Left lung (tissue), 4 donors: ENCODE measurements at regions not wholly inside any gene's neighbourhood (a gene's known extent, or its start where the extent isn't known, plus 50 kb on each side); places are given as distances from the start of the nearest gene placed in this dataset.

ENCODE experiments used
- ATAC-seq: fragments of 200-7000 bp; cut with Tn5 transposase; one replicate; pipeline ENCODE4 v1.9.1; 2020; ENCODE audit warnings: moderate library complexity
- DNase-seq, 4 donors: peaks; one replicate each; pipeline ENCODE4 v3.0.0-alpha.2; 2013 to 2020
- H3K27ac ChIP-seq, 2 donors: fragments of 200-600 bp; sonication (generic) in 1 of 2; one replicate each; pipeline versions ENCODE4 v1.5.0 to v1.8.0; 2020 to 2021
- H3K27me3 ChIP-seq, 2 donors: fragments of 200-600 bp; sonication (generic) in 1 of 2; one replicate each; pipeline versions ENCODE4 v1.5.0 to v1.8.0; 2020 to 2021
- H3K36me3 ChIP-seq, 2 donors: fragments of 200-600 bp; sonication (generic) in 1 of 2; one replicate each; pipeline versions ENCODE4 v1.5.0 to v1.8.0; 2020 to 2021
- H3K4me1 ChIP-seq, 2 donors: fragments of 200-600 bp; one replicate each; pipeline ENCODE4 v1.8.0; 2021
- H3K4me3 ChIP-seq, 2 donors: fragments of 200-600 bp; sonication (generic) in 1 of 2; one replicate each; pipeline versions ENCODE4 v1.5.0 to v1.8.0; 2020 to 2021; ENCODE audit warnings: mild to moderate bottlenecking in 1 of 2
- H3K9me3 ChIP-seq, 2 donors: fragments of 200-600 bp; sonication (generic) in 1 of 2; one replicate each; pipeline versions ENCODE4 v1.5.0 to v1.8.0; 2020 to 2021
- intact Hi-C, 2 donors: fragments of 100-400 bp; cut with DNase I; formaldehyde crosslinking; loops; one replicate each; pipeline versions ENCODE4 v1.11.2 to v1.14.2; 2022
- TF ChIP-seq, protein P1 (sequence below), 2 donors: fragments of 200-600 bp; sonication (generic) in 1 of 2; IDR thresholded peaks; one replicate each; pipeline versions ENCODE4 v1.5.0 to v1.8.0; 2021; ENCODE audit warnings: antibody characterized with exemption in 2 of 2
- donor health status: DM: no; HTN: yes; CAD: no.
- donor health status: DM: no; HTN: no; CAD: no.

- H3K4me1 ChIP-seq: no peaks in the 10 kb centered on the region
- no peaks in the 10 kb centered on the region for H3K27me3 ChIP-seq
- H3K9me3 ChIP-seq: no peaks in the 10 kb centered on the region
- intact Hi-C loops: no loop called here
- DNase-seq: no peak
- peak; percentile 37 for ATAC-seq
- H3K27ac ChIP-seq: no peak overlapping the region
- TF ChIP-seq, protein P1, sequence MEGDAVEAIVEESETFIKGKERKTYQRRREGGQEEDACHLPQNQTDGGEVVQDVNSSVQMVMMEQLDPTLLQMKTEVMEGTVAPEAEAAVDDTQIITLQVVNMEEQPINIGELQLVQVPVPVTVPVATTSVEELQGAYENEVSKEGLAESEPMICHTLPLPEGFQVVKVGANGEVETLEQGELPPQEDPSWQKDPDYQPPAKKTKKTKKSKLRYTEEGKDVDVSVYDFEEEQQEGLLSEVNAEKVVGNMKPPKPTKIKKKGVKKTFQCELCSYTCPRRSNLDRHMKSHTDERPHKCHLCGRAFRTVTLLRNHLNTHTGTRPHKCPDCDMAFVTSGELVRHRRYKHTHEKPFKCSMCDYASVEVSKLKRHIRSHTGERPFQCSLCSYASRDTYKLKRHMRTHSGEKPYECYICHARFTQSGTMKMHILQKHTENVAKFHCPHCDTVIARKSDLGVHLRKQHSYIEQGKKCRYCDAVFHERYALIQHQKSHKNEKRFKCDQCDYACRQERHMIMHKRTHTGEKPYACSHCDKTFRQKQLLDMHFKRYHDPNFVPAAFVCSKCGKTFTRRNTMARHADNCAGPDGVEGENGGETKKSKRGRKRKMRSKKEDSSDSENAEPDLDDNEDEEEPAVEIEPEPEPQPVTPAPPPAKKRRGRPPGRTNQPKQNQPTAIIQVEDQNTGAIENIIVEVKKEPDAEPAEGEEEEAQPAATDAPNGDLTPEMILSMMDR (IDR thresholded peaks at IDR 0.05): no peak
- no peak overlapping the region for H3K4me3 ChIP-seq
- no peaks in the 10 kb centered on the region for H3K36me3 ChIP-seq
Measured at GRCh38 chr2:133777574-133777960, 209.3 kb upstream of the NCKAP5 start.

- Histone ChIP-seq H3K36me3 (no peaks in the 10 kb centered on the region), H3K9me3 (no peaks in the 10 kb centered on the region), H3K27me3 (no peaks in the 10 kb centered on the region), H3K4me3 (no peak overlapping the region), H3K4me1 (no peaks in the 10 kb centered on the region), H3K27ac (no peak overlapping the region)
- ATAC-seq: peak; percentile 88
- DNase-seq: peak in 2 of 4 donors; percentile 76 to 85
- TF ChIP-seq, protein P1 (IDR thresholded peaks at IDR 0.05): peak; percentile 75 to 80
- intact Hi-C loops: no loop called here
Measured at GRCh38 chr2:133780099-133780996, 212.1 kb upstream of the NCKAP5 start.

DNA sequence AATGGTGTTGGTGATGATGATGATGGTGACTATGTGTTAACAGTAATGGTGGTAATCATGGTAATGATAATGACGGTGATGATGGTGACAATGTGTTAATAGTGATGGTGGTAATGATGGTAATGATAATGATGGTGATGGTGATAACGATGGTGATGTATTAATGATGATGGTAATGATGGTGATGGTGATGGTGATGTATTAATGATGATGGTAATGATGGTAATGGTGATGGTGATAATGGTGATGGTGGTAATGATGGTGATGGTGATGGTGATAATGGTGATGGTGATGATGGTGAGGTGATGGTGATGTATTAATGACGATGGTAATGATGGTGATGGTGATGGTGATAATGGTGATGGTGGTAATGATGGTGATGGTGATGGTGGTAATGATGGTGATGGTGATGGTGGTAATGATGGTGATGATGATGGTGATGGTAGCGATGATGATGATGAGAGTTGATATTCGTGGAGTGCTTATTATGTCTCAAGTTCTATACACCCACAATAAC lies 212.8 kb upstream of the NCKAP5 start:
- Histone ChIP-seq H3K27ac (no peak overlapping the region), H3K4me1 (no peaks in the 10 kb centered on the region), H3K27me3 (no peaks in the 10 kb centered on the region), H3K9me3 (no peaks in the 10 kb centered on the region), H3K4me3 (no peak overlapping the region), H3K36me3 (no peaks in the 10 kb centered on the region)
- TF ChIP-seq, protein P1 (IDR thresholded peaks at IDR 0.05): no peak
- intact Hi-C loops: no loop called here
- no peak for DNase-seq
- ATAC-seq: no peak

- intact Hi-C loops: no loop called here
- TF ChIP-seq, protein P1 (IDR thresholded peaks at IDR 0.05): no peak
Measured at GRCh38 chr2:133787207-133787606, 218.9 kb upstream of the NCKAP5 start.

DNA sequence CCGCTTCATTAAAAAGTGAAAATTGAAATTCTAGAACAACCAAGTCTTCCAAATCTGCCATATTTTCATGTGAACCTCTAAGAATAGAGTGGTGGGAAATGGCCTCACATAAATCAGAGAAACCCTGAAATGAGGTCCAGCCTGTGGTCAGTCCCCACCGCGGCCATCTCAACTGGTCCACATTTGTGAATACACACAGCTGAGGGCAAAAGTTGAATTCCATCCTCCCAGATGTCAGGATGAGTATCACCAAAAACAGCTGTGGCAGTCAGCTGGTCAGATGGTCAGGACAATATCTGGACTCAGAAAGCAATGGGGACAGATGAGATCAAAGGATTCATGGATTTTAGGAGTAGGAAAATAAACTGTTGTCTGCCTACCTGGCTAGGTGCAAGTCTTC lies 219.4 kb upstream of the NCKAP5 start:
- no peak for ATAC-seq
- Histone ChIP-seq H3K4me3 (no peak overlapping the region), H3K9me3 (no peaks in the 10 kb centered on the region), H3K27ac (no peak overlapping the region), H3K4me1 (no peaks in the 10 kb centered on the region), H3K36me3 (no peaks in the 10 kb centered on the region), H3K27me3 (no peaks in the 10 kb centered on the region)
- intact Hi-C loops: no loop called here
- TF ChIP-seq, protein P1 (IDR thresholded peaks at IDR 0.05): no peak
- peak in 1 of 4 donors; percentile 34 for DNase-seq

More at GRCh38 chr2:133787207-133787606, 218.9 kb upstream of the NCKAP5 start:
- H3K4me3 ChIP-seq: no peak overlapping the region
- ATAC-seq: no peak
- no peak for DNase-seq
- no peaks in the 10 kb centered on the region for H3K36me3 ChIP-seq
- no peaks in the 10 kb centered on the region for H3K9me3 ChIP-seq
- no peaks in the 10 kb centered on the region for H3K4me1 ChIP-seq
- H3K27me3 ChIP-seq: no peaks in the 10 kb centered on the region
- H3K27ac ChIP-seq: no peak overlapping the region
